Keratinocyte (primary cell): ENCODE measurements at regions not wholly inside any gene's neighbourhood (a gene's known extent, or its start where the extent isn't known, plus 50 kb on each side); places are given as distances from the start of the nearest gene placed in this dataset.

ENCODE experiments used
- CTCF ChIP-seq, 3 experiments: IDR thresholded peaks in 1 of 3; conservative IDR thresholded peaks in 1 of 3; optimal IDR thresholded peaks in 1 of 3; 2 replicates in 2 of 3; 3 replicates in 1 of 3; pipeline versions ENCODE3 to v1.5.1; 2011; ENCODE audit warnings: low read length in 3 of 3, mild to moderate bottlenecking in 3 of 3, moderate library complexity in 2 of 3, control low read depth in 1 of 3, inconsistent platforms in 1 of 3; ENCODE audit not compliant: insufficient read depth in 2 of 3; ENCODE audit errors: extremely low read depth in 1 of 3
- EZH2 ChIP-seq: IDR thresholded peaks from one replicate; pipeline ENCODE4 v1.6.1; 2012; ENCODE audit warnings: inconsistent platforms, mild to moderate bottlenecking, low read length, moderate library complexity

DNA sequence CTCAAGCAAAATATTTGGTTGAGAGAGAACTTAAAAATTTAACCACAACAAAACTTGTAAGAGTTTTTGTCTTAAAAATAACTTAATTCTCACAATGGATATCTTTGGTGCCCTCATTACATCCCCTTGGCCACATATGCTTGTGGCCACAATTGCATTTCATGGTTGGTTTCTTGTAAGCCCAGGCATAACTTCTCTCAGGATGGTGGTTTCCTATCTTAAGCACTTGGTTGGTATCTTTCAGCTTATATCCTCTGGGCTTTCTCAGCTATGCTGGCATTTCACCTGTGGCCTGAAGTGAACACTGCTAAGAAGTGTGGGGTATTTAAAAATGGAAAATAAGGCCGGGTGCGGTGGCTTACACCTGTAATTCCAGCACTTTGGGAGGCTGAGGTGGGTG lies 212.4 kb upstream of the MEF2C start:
- TF ChIP-seq CTCF (optimal IDR thresholded peaks at IDR 0.05 in 1 of 3, IDR thresholded peaks at IDR 0.05 in 1 of 3, conservative IDR thresholded peaks at IDR 0.05 in 1 of 3; ENCODE audit: extremely low read depth in 1 of 3, insufficient read depth in 2 of 3, low read length in 3 of 3): no peak
- no peak for TF ChIP-seq EZH2
